GM12873 (cell line): ENCODE measurements at regions not wholly inside any gene's neighbourhood (a gene's known extent, or its start where the extent isn't known, plus 50 kb on each side); places are given as distances from the start of the nearest gene placed in this dataset.
A peak's percentile ranks its signal among the peaks of the same experiment; 100 is the strongest.

Source experiments
- TF ChIP-seq, protein P1 (sequence below): IDR thresholded peaks from 2 replicates; pipeline ENCODE4 v1.5.1; 2012; ENCODE audit warnings: low read depth, mild to moderate bottlenecking, moderate library complexity, low read length, control low read depth; ENCODE audit not compliant: insufficient read depth; ENCODE audit errors: missing control alignments

DNA sequence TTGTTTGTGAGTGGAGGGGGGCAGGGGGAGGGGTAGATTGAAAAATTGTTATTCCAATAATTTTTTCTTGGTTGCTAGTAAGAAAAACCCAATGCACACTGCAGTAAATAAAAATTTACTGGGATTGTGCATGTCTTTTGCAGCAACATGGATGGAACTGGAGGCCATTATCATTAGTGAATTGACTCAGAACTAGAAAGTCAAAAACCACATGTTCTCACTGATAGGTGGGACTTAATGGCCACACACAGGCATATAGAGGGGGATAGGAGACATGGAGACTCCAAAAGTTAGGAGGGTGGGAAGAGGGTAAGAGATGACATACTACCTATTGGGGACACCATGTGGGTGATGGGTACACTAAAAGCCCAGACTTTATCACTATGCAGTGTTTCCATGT, 67.2 kb downstream of the BUB3 start:
- TF ChIP-seq, protein P1, sequence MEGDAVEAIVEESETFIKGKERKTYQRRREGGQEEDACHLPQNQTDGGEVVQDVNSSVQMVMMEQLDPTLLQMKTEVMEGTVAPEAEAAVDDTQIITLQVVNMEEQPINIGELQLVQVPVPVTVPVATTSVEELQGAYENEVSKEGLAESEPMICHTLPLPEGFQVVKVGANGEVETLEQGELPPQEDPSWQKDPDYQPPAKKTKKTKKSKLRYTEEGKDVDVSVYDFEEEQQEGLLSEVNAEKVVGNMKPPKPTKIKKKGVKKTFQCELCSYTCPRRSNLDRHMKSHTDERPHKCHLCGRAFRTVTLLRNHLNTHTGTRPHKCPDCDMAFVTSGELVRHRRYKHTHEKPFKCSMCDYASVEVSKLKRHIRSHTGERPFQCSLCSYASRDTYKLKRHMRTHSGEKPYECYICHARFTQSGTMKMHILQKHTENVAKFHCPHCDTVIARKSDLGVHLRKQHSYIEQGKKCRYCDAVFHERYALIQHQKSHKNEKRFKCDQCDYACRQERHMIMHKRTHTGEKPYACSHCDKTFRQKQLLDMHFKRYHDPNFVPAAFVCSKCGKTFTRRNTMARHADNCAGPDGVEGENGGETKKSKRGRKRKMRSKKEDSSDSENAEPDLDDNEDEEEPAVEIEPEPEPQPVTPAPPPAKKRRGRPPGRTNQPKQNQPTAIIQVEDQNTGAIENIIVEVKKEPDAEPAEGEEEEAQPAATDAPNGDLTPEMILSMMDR, result no peak

DNA sequence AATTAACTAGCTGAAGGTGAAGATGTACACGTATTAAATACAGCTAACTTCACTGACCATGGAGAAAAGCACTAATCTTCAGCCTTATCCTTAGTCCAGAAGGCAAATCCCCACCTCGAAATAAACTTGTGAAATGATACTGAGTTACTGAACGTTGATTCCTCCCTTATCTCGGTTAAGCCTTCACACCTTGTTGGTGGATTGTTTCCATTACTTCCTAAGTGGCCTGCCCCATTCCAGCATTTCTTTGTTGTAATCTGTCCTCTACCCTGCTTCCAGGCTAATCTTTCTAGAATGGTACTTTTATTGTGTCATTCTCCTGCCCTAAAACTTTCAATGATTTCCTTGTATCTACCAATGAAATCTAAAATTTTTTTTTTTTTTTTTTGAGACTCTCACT, 68.6 kb downstream of the BUB3 start:
- TF ChIP-seq, protein P1, result no peak

GRCh38 chr10:123227706-123228105, 73.5 kb downstream of the BUB3 start:
- TF ChIP-seq, protein P1, result no peak

GRCh38 chr10:123229927-123230630, 75.9 kb downstream of the BUB3 start:
- TF ChIP-seq, protein P1, result no peak

- TF ChIP-seq, protein P1, result peak; percentile 56
Observed at GRCh38 chr10:123236126-123236525, 81.9 kb downstream of the BUB3 start.

- TF ChIP-seq, protein P1, result no peak
Observed at GRCh38 chr10:123240250-123240649, 86.0 kb downstream of the BUB3 start.

DNA sequence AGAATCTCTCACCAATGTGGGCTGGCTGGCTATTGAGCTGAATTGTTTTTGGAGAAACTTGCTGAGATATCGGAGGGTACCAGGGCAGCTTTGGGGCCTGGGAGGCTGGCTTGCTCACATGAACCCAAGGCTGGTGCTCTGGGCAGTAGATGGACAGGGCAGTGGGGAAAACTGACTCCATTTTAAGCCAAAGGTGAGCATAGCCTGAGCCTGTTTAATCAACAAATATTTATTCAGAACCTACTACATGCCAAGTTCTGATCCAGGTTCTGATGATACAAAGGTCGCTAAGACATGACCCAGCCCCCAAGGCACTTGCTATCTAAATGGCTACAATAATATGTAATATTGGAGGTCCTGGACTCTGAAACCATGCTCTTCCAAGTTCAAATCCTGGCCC, 86.6 kb downstream of the BUB3 start:
- TF ChIP-seq, protein P1, result no peak
